Brain microvascular endothelial cell (primary cell): ENCODE measurements at regions not wholly inside any gene's neighbourhood (a gene's known extent, or its start where the extent isn't known, plus 50 kb on each side); places are given as distances from the start of the nearest gene placed in this dataset.

ENCODE experiments used
- DNase-seq: peaks from one replicate; pipeline ENCODE4 v3.0.0-alpha.2; 2020
- H3K27ac ChIP-seq: fragments of 250-450 bp; sonication (Bioruptor Pico); 2 replicates; pipeline ENCODE4 v1.5.1; 2020; ENCODE audit warnings: mild to moderate bottlenecking, moderate library complexity
- H3K27me3 ChIP-seq: fragments of 250-450 bp; sonication (Bioruptor Pico); replicated peaks from 2 replicates; pipeline ENCODE4 v1.5.1; 2020; ENCODE audit warnings: mild to moderate bottlenecking
- H3K36me3 ChIP-seq: fragments of 250-450 bp; sonication (Bioruptor Pico); replicated peaks from 2 replicates; pipeline ENCODE4 v1.5.1; 2020; ENCODE audit warnings: mild to moderate bottlenecking
- H3K4me3 ChIP-seq: 2 replicates; pipeline ENCODE4 v1.5.1; 2011; ENCODE audit warnings: low read depth, mild to moderate bottlenecking, control low read depth, low read length, moderate library complexity
- in situ Hi-C: cut with HindIII; loops from 2 replicates; pipeline ENCODE4 v1.10.0; 2017; ENCODE audit warnings: low sequenced_read_pairs, low pct_ligation_motif_present
- TF ChIP-seq, protein P1 (sequence below): IDR thresholded peaks from 2 replicates; pipeline ENCODE4 v1.5.1; 2011; ENCODE audit warnings: low read depth, mild to moderate bottlenecking, moderate library complexity, low read length, control low read depth, inconsistent platforms; ENCODE audit errors: missing control alignments

DNA sequence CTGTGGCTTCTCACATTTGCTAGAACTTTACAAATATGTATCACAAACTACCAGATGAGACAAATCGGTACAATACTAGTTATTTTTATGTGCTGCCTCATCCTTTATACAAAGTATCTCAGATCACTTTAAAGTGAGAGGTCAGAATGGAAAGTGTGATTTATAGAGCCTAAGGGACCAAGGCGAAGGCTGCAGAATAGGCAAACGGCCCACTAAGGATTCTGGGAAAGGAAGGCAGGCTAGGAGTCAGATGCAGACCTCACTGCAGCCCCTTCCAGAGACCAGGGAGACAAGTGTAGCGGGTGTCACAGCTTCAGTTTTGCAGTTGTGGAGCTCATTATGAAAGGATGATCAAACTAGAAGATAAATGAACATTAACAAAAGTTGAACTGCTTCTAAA, 190.6 kb downstream of the HIBADH start:
- no peak overlapping the region for H3K4me3 ChIP-seq
- no peaks in the 10 kb centered on the region for H3K36me3 ChIP-seq
- no peaks in the 10 kb centered on the region for H3K27me3 ChIP-seq
- in situ Hi-C loops = no loop called here
- no peak overlapping the region for H3K27ac ChIP-seq
- DNase-seq = no peak
- TF ChIP-seq, protein P1, sequence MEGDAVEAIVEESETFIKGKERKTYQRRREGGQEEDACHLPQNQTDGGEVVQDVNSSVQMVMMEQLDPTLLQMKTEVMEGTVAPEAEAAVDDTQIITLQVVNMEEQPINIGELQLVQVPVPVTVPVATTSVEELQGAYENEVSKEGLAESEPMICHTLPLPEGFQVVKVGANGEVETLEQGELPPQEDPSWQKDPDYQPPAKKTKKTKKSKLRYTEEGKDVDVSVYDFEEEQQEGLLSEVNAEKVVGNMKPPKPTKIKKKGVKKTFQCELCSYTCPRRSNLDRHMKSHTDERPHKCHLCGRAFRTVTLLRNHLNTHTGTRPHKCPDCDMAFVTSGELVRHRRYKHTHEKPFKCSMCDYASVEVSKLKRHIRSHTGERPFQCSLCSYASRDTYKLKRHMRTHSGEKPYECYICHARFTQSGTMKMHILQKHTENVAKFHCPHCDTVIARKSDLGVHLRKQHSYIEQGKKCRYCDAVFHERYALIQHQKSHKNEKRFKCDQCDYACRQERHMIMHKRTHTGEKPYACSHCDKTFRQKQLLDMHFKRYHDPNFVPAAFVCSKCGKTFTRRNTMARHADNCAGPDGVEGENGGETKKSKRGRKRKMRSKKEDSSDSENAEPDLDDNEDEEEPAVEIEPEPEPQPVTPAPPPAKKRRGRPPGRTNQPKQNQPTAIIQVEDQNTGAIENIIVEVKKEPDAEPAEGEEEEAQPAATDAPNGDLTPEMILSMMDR = no peak
